ENCODE measurements at regions not wholly inside any gene's neighbourhood (a gene's known extent, or its start where the extent isn't known, plus 50 kb on each side); places are given as distances from the start of the nearest gene placed in this dataset.

GRCh38 chr4:154152546-154152945, 339.1 kb downstream of the DCHS2 start:
- TF ChIP-seq CTCF (conservative IDR thresholded peaks at IDR 0.05; ENCODE audit: low read depth in 2 of 2) (no peak), POLR2AphosphoS5 (IDR thresholded peaks at IDR 0.05; ENCODE audit: low read depth) (no peak), REST (IDR thresholded peaks at IDR 0.05; ENCODE audit: unreplicated experiment) (no peak), EZH2 (IDR thresholded peaks at IDR 0.05; ENCODE audit: low read depth, unreplicated experiment) (no peak), EZH2phosphoT487 (IDR thresholded peaks at IDR 0.05; ENCODE audit: unreplicated experiment) (no peak), CREB1 (CRISPR knock-in tag; IDR thresholded peaks at IDR 0.05; ENCODE audit: low read depth) (no peak), STAT1 (IDR thresholded peaks at IDR 0.05; ENCODE audit: unreplicated experiment) (no peak), ETS1 (IDR thresholded peaks at IDR 0.05) (no peak)
